COR-L47 (cell line): ENCODE measurements at regions not wholly inside any gene's neighbourhood (a gene's known extent, or its start where the extent isn't known, plus 50 kb on each side); places are given as distances from the start of the nearest gene placed in this dataset.
A peak's percentile ranks its signal among the peaks of the same experiment; 100 is the strongest.
"Not testable (repeated sequence)": the region's sequence is repeated elsewhere in the genome, so short reads cannot be mapped to it uniquely, and the experiment has no call there.

Source experiments
- DNase-seq: peaks from one replicate; lab custom pipeline; 2025; lab: John Stamatoyannopoulos, UW

DNA sequence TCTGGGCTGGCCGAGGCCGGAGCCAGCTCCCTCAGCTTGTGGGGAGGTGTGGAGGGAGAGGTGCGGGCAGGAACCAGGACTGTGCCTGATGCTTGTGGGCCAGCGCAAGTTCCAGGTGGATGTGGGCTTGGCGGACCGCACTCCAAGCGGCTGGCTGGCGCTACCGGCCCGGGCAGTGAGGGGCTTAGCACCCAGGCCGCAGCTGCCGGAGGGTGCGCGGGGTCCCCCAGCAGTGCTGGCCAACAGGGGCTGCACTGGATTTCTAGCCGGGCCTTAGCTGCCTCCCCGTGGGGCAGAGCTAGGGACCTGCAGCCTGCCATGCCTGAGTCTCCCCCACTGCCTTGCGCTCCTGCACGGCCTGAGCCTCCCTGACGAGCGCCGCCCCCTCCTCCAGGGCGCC lies 242.8 kb downstream of the CCSER2 start:
- DNase-seq, result no peak

GRCh38 chr10:84574102-84574501 lies 245.7 kb downstream of the CCSER2 start:
- DNase-seq, result no peak

DNA sequence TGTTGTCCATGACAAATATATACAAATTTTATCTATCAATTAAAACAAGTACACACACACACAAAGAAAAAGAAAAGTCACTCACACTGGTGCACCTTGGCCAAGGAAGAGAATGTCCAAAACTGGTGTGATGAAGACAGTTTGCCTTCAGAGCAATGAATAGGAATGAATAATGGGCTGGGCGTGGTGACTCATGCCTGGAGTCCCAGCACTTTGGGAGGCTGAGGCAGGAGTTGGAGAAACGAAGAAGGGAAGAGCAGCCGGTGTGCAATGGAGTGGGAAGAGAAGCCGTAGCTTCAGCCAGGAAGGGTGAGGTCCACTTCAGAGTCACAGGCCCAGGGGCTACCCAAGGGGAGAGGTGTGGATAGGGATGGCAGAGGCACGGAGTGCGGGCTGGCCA lies 253.6 kb downstream of the CCSER2 start:
- DNase-seq, result no peak

GRCh38 chr10:84583501-84583900 lies 255.1 kb downstream of the CCSER2 start:
- no peak for DNase-seq

GRCh38 chr10:84587789-84588188 lies 259.4 kb downstream of the CCSER2 start:
- DNase-seq, result no peak

- DNase-seq, result no peak
These were observed 260.0 kb downstream of the CCSER2 start for GRCh38 chr10:84588426-84588825.

DNA sequence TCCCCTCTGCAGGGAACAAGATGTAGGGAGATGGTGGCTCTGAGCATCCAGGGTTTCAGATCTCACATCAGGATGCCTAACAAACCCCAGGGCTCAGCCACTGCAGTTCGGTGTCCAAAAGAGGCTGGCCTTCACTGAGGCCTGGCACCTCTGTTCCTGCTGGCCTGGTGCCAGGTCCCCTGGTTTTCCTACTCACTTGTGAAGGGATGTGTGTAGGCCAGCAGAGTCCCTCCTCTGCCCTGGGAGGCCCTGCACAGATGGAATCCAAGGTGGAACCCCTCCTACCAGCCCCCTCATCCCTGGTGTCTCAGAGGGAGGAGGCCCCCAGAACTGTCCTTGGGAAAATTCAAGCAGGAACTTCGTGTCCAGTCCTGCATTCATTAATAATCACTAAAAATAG lies 260.6 kb downstream of the CCSER2 start:
- no peak for DNase-seq

DNA sequence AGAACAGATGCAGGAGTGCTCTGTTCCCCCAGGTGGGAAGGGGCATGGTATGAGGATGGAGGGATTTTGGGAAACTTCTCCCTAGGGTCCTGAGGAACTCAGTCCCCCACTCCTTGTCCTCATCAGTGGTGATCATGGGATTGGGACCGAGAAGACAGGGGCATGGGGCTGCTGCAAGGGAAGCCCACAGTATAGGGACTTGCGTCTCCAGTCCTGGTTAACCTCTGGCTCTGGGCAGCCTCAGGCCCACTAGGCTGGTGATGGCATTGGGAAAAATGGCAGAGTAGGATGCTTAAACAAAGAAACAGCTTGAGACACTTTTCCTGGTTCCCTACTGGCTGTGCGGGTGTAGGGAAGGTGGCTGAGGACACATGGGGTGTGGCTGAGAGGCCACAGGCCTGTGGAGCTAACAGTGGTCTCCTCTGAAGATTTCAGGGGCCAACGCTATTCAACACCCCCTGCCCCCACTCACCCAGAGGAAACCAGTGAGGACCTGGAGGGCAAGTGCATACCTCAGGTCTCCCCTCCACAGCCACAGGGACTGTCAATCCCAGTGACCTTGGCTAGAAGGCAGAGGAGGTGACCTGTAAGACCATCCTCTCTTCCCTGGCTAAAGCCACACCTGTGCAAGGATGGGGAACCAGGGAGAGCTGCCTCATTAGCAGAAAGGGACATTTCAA lies 261.3 kb downstream of the CCSER2 start:
- DNase-seq, result no peak

GRCh38 chr10:84590327-84591193 lies 262.2 kb downstream of the CCSER2 start:
- DNase-seq, result no peak

- no peak for DNase-seq
These were observed 265.1 kb downstream of the CCSER2 start for GRCh38 chr10:84593506-84593905.

DNA sequence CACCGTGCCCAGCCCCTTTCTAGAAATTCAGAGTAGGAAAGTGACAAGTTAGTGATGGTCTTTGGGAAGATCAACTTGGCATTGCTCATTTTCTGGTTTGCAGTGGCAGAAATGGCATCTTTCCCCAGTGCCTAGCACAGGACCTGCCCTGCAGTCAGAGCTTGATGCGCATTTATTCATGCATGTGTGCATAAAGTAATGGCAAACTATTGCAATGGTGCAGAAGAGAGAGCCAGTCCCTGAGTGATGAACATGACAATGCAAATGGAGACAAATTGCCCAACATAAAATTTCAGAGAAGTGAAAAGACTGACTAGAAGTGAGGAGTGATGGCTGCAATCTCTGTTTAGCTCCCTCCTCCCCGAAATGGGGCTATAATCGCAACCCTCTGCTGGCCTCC lies 268.2 kb downstream of the CCSER2 start:
- DNase-seq, result no peak

GRCh38 chr10:84599254-84599653 lies 270.9 kb downstream of the CCSER2 start:
- DNase-seq, result no peak

GRCh38 chr10:84600947-84601346 lies 272.6 kb downstream of the CCSER2 start:
- no peak for DNase-seq

DNA sequence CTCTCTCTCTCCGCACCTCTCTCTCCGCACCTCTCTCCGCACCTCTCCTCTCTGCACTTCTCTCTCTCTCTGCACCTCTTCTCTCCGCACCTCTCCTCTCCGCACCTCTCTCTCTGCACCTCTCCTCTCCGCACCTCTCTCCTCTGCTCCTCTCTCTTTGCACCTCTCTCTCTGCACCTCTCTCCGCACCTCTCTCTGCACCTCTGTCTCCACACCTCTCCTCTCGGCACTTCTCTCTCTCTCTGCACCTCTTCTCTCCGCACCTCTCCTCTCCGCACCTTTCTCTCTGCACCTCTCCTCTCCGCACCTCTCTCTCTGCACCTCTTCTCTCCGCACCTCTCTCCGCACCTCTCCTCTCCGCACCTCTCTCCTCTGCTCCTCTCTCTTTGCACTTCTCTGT lies 274.2 kb downstream of the CCSER2 start:
- DNase-seq, result not testable (repeated sequence)

DNA sequence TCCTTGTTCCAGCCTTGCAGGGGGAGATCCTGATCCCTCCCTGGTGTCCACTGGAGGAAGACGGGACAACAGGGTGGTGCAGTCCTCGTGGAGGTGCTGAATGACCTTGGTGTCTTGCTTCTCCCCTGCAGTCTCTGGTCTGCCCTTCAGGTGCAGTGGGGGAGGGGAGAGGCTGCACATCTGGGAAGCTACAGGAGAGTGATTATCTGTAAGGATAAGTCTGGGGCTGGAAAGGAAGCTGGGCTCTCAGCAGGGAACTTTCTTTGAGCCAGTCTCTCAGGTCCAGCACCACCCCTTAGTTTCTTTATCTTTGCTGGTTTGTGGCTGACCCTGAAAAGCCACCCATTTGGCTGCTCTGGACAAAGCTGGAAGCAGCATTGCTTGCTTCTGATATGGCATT lies 275.6 kb downstream of the CCSER2 start:
- DNase-seq, result no peak

DNA sequence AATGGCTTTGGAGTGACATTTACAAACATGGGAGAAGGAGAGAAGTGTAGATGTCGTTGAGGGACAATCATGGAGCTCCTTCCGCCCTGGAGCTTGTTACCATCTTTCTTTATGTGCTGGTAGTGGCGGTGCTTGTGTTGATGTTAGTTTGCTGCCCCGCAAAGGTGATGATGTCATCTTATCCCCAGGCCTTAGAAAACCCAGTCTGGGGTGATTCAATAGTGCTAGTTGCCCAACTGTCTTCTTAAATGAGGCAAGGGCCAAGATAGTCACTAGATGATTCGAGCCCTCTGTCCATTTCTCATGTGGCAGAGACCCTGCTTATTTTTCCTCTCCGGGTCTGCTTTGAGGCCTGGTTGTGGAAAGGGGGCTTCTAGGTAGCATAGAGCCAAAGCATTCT lies 277.4 kb downstream of the CCSER2 start:
- DNase-seq, result no peak

DNA sequence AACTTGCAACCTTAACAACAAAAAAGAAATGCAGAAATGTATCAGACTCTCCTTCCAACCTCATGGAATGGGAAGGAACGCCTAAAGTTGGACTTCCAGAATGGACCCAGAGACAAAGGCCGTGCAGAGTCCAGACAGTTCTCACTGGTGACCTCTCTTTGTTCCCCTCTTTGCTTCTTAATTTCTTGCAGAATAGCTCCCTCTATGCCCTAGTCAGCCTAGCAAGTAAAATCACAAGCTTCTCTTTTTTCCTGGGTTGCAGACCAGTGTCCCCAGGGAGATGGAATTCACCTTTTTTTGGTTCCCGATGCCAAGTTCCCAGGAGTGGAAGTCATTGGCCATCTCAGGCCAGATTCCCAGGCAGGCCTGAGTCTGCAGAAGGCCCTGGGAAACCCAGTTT lies 278.0 kb downstream of the CCSER2 start:
- no peak for DNase-seq

GRCh38 chr10:84607044-84607443 lies 278.7 kb downstream of the CCSER2 start:
- no peak for DNase-seq

DNA sequence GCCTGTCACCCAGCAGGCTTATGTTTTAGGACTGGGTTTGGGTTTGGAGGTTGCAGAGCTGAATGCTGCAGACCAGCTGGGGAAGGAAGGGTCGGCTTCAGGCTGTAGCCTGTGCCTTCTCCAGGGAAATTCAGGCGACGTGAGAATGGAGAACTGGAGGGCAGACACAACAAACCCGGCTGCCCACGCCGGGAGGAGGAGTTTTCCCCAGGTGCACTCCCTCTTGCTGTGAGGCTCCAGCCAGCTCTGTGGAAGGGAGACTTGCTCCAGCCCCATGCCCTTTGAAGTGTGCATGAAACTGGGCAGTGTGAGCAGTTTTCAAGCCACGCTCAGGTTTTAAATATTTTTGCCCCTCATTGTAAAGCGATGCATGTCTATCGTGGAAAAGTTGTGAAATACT lies 279.1 kb downstream of the CCSER2 start:
- no peak for DNase-seq

DNA sequence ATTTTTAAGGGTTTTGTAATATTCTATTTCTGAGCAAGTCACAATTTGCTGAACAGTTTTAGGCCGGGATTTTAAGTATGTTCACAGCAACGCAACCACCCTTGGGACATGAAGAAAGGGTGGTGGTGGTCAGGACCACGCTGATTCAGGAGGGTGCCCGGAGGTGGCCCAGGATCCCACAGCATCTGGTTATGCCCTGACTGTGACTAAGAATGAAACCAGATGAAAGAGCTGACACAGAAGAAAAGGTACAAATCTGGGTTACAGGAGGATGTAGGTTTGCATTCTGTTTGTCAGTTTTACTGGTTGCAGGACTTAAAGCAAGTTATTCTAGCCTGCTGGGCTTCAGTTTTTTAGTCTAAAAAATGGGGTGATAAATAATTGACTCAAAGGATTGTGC lies 279.7 kb downstream of the CCSER2 start:
- DNase-seq, result no peak

DNA sequence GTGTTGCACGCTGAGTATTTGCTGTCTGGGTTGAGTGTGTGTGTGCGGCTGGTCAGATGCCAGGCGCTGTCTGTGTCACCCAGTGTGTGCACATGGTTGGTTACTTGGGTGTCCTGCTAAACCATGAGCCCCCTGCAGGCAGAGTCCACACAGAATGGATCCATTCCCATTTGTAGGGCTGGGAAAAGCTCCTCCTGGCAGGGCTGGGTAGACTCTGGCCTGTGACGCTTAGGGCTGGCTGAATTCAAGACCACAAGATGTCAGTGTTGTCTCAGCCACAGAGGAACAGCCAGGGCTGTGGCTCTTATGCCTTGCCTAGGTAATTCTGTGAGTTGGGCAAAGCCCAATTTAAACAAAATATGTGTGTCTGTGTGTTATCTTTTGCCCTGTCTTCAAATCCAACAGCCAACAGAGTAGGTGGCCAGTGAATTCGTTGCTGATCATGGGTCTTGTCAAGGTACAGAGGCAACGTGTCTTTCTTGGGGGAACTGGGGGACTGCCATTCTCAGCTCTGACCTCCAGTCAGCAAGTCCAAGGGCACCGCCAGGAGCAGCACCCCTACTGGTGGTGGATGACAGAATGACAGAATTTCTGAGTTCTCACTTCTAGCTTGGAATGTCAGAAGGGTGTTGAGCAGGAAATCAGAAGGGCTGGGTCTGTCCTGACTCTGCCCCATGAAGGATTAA lies 285.1 kb downstream of the CCSER2 start:
- DNase-seq, result peak; percentile 21

- no peak for DNase-seq
These were observed 298.2 kb downstream of the CCSER2 start for GRCh38 chr10:84626397-84627087.
